Activated CD4-positive, alpha-beta T cell treated with anti-CD3 and anti-CD28 coated beads, Interleukin-2, amount 10 ng/mL, durations not matched to agents 7 days and 5 days (primary cell): ENCODE measurements at regions not wholly inside any gene's neighbourhood (a gene's known extent, or its start where the extent isn't known, plus 50 kb on each side); places are given as distances from the start of the nearest gene placed in this dataset.
"Not testable (repeated sequence)": the region's sequence is repeated elsewhere in the genome, so short reads cannot be mapped to it uniquely, and the experiment has no call there.

Experiments
- CTCF ChIA-PET: fragments of 350-600 bp; sonication (Branson Sonifier 250); formaldehyde crosslinking; loops from one replicate; lab custom pipeline; 2021; ENCODE audit warnings: antibody characterized with exemption; lab: Charles Lee
- POLR2A ChIA-PET: fragments of 350-600 bp; sonication (Branson Sonifier 250); formaldehyde crosslinking; loops from one replicate; lab custom pipeline; 2021; ENCODE audit warnings: antibody characterized with exemption; lab: Charles Lee
- DNase-seq: peaks from one replicate; pipeline ENCODE4 v3.0.0-alpha.2; 2020
- H3K27ac Mint-ChIP-seq: one replicate; pipeline ENCODE4 v1.8.0; 2021; ENCODE audit warnings: mild to moderate bottlenecking, moderate library complexity, mixed read lengths
- H3K27me3 Mint-ChIP-seq: one replicate; pipeline ENCODE4 v1.8.0; 2021; ENCODE audit warnings: mixed read lengths
- H3K36me3 Mint-ChIP-seq: one replicate; pipeline ENCODE4 v1.8.0; 2021; ENCODE audit warnings: low read depth, mixed read lengths
- H3K4me1 Mint-ChIP-seq: one replicate; pipeline ENCODE4 v1.8.0; 2021; ENCODE audit warnings: mixed read lengths
- H3K4me3 Mint-ChIP-seq: one replicate; pipeline ENCODE4 v1.8.0; 2021; ENCODE audit warnings: mild to moderate bottlenecking, moderate library complexity, mixed read lengths
- H3K9me3 Mint-ChIP-seq: one replicate; pipeline ENCODE4 v1.8.0; 2021; ENCODE audit warnings: mixed read lengths

DNA sequence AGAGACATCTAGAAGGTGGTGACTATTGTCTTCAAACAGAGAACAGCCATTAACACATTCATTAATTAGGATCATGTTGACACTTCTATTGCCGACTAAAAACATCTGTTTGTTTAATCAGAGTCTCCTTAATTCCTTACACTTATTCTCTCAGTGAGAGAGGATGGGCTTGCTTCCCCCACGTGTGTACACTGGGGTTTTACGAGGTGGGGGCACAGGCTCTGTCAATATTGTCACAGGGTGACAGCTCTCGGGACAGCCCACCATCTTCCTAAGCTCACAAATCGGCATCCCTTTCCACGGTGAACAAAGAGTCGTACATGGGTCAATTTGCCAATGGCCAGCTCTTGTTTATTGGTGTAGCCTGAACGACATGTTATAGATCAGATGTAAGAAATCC lies 413.2 kb downstream of the MIAT start:
- no peaks in the 10 kb centered on the region for H3K9me3 Mint-ChIP-seq
- POLR2A ChIA-PET: no interaction called here

DNA sequence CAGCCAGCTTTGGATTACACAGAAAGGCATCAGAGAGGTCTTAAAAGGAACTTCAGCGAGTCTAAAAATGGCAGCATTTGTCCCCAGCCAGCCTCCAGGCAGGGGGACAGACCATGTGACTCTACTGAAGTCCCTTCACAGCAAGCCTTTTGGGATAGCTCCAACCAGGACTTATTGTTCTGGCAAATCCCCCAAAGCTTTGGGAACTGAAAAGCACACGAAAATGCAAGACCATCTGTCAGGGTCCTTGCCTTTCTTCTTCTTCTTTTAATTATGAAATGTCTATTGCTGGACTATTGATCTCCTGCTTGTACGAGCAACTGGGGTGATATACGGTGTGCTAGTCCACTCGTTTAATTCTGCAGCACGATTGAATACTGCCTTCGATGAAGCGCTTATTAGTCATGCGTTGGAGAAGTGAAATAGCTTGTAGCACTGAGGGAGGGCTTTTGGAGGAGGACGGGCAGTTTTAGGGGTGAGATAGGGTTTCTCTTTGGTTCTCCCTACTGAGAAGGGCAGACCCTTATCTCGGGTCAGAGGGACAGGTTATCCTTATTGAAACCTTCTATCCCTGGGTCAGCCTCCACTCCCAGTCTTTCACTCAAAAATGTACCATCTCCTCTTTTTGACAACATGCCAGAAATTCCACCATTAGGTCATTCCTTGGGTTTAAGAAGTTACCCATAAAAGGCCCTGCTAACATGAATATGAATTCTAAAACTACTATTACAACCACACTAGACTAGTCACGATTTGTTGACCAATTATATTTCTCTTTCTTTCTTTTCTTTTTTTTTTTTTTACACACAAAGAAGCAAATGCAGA lies 416.4 kb downstream of the MIAT start:
- Mint-ChIP-seq H3K27me3 (peaks cover 4% of the 10 kb centered on the region), H3K27ac (no peak overlapping the region), H3K4me3 (no peak overlapping the region), H3K4me1 (no peaks in the 10 kb centered on the region), H3K9me3 (peaks cover 2% of the 10 kb centered on the region), H3K36me3 (no peaks in the 10 kb centered on the region)
- CTCF ChIA-PET: no interaction called here
- POLR2A ChIA-PET: no interaction called here
- no peak for DNase-seq

More for the DNA sequence above, 413.2 kb downstream of the MIAT start:
- CTCF ChIA-PET: no interaction called here
- DNase-seq: no peak
- Mint-ChIP-seq H3K27me3 (peaks cover 4% of the 10 kb centered on the region), H3K4me1 (no peaks in the 10 kb centered on the region), H3K36me3 (no peaks in the 10 kb centered on the region), H3K4me3 (no peak overlapping the region), H3K27ac (no peak overlapping the region)

DNA sequence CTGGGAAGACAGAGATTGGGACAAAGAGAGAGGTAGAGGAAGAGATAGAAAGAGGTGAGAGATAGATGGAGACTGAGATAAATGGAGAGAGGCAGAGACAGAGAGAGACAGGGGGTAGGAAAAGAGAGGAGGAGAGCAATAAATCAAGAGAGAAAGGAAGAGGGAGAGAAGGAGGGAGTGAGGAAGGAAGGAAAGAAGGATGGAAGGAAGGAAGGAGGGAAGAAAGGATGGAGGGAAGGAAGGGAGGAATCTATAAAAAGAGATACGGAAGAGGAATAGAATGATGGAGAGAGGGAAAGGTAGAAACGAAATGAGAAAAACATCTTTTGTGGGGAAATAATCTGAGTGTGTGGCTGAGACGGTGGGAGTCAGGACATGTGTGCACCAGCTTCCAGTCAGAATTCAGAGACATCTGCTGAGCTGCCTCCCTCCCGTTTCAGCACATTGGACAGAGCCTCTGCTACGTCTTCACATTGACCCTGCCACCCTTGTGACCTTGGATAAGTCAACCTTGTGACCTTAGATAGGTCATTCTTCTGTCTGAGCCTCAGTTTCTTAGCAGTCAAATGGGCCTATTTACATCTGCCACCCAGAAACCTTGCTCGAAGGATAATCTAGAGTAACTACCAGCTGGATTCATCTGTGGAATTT lies 417.8 kb downstream of the MIAT start:
- ChIA-PET POLR2A (no interaction called here), CTCF (no interaction called here)
- Mint-ChIP-seq H3K4me1 (no peaks in the 10 kb centered on the region), H3K9me3 (peaks cover 2% of the 10 kb centered on the region), H3K36me3 (no peaks in the 10 kb centered on the region), H3K4me3 (no peak overlapping the region), H3K27ac (no peak overlapping the region), H3K27me3 (peaks cover 4% of the 10 kb centered on the region)
- no peak for DNase-seq

DNA sequence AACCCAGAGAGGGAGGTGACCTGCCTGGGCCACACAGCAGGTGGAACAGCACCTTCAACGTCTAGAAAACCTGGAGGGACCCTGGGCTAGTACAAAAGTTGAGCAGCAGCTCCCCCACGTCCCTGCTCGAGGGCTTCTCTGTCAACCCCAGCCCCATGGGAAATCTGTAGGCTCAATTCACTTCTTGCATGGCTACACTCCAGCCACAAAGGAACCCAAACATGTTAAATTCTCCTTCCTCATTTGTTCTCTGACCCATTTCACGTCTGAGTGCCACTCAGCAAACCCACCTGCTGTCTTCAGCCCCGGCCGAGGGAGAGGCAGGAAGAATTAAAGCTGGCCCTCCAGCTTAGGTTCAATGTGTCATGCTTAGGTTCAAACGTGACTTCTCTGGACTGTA lies 418.5 kb downstream of the MIAT start:
- H3K36me3 Mint-ChIP-seq: no peaks in the 10 kb centered on the region
- no peak for DNase-seq
- ChIA-PET POLR2A (no interaction called here), CTCF (interaction anchor here (0.6 kb wide), 1 partner anchor 602 kb away, joined by 6 read pairs; no protein-coding TSS in a partner anchor)
- H3K27me3 Mint-ChIP-seq: peaks cover 4% of the 10 kb centered on the region
- no peak overlapping the region for H3K4me3 Mint-ChIP-seq
- H3K9me3 Mint-ChIP-seq: peaks cover 2% of the 10 kb centered on the region
- no peaks in the 10 kb centered on the region for H3K4me1 Mint-ChIP-seq
- no peak overlapping the region for H3K27ac Mint-ChIP-seq

DNA sequence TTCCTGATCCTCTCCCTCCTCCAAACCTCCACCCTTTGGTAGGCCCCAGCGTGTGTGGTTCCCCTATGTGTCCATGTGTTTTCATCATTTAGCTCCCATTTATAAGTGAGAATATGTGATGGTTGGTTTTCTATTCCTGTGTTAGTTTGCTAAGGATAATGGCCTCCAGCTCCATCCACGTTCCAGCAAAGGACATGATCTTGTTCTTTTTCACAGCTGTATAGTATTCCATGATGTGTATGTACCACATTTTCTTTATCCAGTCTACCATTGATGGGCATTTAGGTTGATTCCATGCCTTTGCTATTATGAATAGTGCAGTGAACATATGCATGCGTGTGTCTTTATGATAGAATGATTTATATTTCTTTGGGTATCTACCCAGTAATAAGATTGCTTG lies 420.7 kb downstream of the MIAT start:
- H3K9me3 Mint-ChIP-seq, H3K4me3 Mint-ChIP-seq, H3K27ac Mint-ChIP-seq, H3K4me1 Mint-ChIP-seq, POLR2A ChIA-PET, H3K27me3 Mint-ChIP-seq, DNase-seq, H3K36me3 Mint-ChIP-seq: not testable (repeated sequence)
- CTCF ChIA-PET: interaction anchor here (0.6 kb wide), 1 partner anchor 10 kb away, joined by 3 read pairs; no protein-coding TSS in a partner anchor

DNA sequence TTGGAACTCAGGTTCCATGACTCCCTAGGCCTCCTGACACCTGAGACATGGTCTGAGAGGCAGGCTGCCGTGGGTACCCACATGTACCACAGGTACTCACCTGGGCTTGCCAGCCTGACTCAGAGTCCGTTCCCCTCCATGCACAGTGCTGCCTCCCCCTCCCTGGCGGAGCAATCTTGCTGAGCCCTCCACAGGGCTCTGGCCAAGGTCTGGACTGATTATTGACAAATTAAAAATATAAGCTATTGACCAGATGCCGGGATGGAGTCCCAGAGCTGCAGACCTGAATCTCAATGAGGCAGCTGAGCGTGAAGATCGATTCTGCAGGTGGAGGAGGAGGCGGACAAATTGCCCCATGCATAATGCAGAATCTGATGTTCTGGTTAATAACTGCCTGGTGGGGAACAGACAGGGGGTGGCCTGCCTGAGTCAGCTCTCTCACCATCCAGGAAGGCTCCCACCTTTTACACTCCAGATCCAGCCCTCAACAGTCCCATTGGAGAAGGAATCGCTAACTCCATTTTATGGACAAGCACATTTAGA lies 422.7 kb downstream of the MIAT start:
- CTCF ChIA-PET: no interaction called here
- no peak for DNase-seq
- Mint-ChIP-seq H3K27me3 (no peaks in the 10 kb centered on the region), H3K4me3 (no peak overlapping the region), H3K27ac (no peak overlapping the region), H3K4me1 (no peaks in the 10 kb centered on the region), H3K36me3 (no peaks in the 10 kb centered on the region), H3K9me3 (peaks cover 2% of the 10 kb centered on the region)
- POLR2A ChIA-PET: no interaction called here

DNA sequence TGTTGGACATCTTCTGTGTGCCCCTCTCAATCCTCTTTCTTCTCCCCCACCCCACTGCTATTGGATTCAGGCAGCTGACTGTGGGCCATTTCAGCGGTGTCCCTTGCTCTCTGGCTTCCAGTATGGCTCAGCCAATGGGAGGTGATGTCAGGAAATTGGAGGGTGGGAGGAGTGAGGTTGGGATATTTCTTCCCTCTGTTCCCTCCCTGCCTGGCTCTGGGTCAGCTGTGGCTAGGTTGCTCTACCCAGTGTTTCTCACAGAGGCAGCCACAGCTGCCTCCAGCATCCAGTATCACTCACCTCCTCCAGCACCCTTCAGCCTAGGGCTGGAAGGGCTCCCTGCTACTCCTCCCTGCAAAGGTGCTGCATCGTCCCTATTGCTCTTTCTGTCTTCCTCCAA lies 423.5 kb downstream of the MIAT start:
- ChIA-PET CTCF (no interaction called here), POLR2A (no interaction called here)
- peaks cover 2% of the 10 kb centered on the region for H3K9me3 Mint-ChIP-seq
- no peaks in the 10 kb centered on the region for H3K4me1 Mint-ChIP-seq
- no peaks in the 10 kb centered on the region for H3K27me3 Mint-ChIP-seq
- H3K4me3 Mint-ChIP-seq: no peak overlapping the region
- no peak for DNase-seq
- H3K36me3 Mint-ChIP-seq: no peaks in the 10 kb centered on the region
- no peak overlapping the region for H3K27ac Mint-ChIP-seq

DNA sequence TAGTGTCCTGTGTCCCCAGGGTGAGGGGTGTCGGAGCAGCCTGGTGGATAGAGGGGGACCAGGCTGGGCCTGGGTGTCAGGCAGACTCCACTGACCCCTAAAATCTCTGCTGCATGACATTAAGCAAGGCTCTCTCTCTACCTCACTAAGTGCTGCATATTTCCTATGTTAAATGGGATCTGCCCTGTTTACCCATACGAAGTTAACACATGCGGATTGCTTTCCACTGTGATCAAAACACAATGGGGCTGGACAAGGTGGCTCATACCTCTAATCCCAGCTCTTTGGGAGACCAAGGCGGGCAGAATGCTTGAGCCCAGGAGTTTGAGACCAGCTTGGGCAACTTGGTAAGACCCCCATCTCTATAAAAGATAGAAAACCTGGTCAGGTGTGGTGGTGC lies 426.2 kb downstream of the MIAT start:
- no peak overlapping the region for H3K27ac Mint-ChIP-seq
- CTCF ChIA-PET: no interaction called here
- no peaks in the 10 kb centered on the region for H3K4me1 Mint-ChIP-seq
- POLR2A ChIA-PET: no interaction called here
- no peaks in the 10 kb centered on the region for H3K27me3 Mint-ChIP-seq
- no peak for DNase-seq
- no peaks in the 10 kb centered on the region for H3K9me3 Mint-ChIP-seq
- H3K36me3 Mint-ChIP-seq: no peaks in the 10 kb centered on the region
- no peak overlapping the region for H3K4me3 Mint-ChIP-seq

DNA sequence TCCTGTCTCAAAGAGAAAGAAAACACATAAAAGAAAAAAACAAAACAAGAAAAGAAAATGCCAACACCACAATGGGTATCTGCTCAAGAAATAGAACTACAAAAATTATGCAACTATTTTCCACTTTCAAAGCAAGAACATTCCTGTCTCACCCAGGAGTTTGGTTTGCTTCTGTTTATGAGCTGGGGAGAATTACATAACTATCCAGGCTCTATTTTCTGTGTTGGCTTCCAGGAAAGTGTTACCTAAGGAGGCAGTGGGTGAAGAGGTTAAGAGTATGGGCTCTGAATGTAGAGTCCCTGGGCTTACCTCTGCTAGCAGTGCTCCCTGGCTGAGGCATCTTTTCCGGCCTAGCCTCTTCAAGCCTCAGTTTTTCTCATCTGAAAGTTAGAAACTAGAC lies 426.7 kb downstream of the MIAT start:
- Mint-ChIP-seq H3K4me3 (no peak overlapping the region), H3K9me3 (no peaks in the 10 kb centered on the region), H3K36me3 (no peaks in the 10 kb centered on the region), H3K27me3 (no peaks in the 10 kb centered on the region), H3K4me1 (no peaks in the 10 kb centered on the region), H3K27ac (no peak overlapping the region)
- ChIA-PET CTCF (no interaction called here), POLR2A (no interaction called here)
- DNase-seq: no peak

DNA sequence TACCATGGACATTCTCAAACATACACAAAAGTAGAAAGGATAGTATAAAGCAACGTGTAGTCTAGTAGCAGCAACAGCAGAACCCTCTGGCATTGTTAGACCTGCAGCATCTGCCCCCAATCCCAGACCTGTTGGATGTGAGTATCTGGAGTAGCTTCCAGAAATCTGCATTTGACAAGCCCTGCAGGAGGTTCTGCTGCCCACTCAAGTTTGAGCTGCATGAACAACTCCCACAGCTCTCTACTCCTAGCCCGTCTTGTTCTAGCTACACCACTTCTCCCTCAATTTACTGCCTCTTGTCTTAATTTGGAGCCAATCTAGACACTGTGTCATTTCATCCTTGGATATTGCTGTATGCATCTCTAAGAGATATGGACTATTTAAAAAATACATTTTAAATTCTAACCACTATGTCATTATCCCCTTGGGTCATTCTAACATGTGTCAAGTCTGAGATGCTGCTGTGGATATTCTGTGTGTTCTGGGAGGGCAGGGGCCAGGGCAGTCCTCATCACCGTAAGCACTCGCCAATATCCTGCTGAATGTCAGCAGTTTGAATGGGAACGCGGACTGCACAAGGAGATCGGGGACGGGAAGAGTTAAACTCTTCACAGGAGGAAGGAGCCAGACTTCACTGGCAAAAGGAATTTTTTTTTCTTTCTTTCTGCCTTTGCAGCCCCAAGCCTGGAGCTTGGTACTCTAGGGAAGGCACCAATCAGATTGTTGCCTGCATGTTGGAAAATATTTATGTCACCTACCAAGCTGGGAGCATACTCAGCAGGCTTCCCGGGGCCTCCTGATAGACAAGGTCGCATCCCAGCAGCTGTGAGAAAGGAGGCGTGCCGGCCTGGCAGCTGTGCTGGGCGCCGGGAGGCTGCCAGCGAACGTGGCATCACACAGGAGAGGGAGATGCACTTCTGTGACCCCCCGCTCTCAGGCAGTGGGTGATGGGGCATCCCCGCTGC lies 429.0 kb downstream of the MIAT start:
- Mint-ChIP-seq H3K27me3 (no peaks in the 10 kb centered on the region), H3K4me1 (no peaks in the 10 kb centered on the region), H3K36me3 (no peaks in the 10 kb centered on the region), H3K9me3 (no peaks in the 10 kb centered on the region), H3K27ac (no peak overlapping the region), H3K4me3 (no peak overlapping the region)
- CTCF ChIA-PET: no interaction called here
- DNase-seq: no peak
- POLR2A ChIA-PET: no interaction called here

DNA sequence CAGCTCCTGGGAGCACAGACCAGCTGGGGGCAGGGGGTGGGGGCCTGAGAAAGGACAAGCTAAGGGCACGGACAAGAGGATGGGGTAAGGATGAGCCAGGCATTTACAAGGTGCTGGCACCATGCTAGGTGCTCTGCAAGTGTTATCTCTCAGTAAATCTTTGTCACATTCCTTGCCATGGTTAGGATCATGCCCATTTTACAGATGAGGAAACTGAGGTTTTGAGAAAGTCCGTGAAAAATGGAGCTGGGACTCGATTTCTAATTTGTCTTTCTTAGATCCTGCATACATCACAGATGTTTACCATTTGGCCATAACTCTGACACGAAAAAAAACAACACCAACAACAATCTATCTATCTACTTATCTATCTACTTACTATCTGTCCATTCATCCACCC lies 429.7 kb downstream of the MIAT start:
- POLR2A ChIA-PET: no interaction called here
- Mint-ChIP-seq H3K4me3 (no peak overlapping the region), H3K4me1 (no peaks in the 10 kb centered on the region), H3K27me3 (no peaks in the 10 kb centered on the region), H3K36me3 (no peaks in the 10 kb centered on the region), H3K27ac (no peak overlapping the region), H3K9me3 (no peaks in the 10 kb centered on the region)
- CTCF ChIA-PET: no interaction called here
- DNase-seq: no peak

DNA sequence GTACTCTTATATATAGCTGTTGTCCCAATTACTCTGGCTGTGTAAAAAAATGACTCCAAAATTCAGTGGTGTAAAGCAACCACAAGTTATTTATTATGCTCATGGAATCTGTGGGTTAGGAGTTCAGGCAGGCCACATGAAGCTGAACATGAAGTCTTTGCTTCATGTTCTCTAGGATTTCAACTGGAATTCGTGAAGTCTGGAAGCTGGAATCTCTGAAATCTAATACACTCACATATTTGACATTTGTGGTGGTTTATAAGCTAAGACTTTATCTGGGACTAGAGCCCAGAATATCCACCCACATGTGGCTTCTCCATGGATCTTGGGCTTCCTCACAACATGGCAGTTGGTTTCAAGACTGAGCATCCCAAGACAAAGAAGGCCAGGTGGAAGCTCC lies 430.6 kb downstream of the MIAT start:
- Mint-ChIP-seq H3K27me3 (no peaks in the 10 kb centered on the region), H3K4me1 (no peaks in the 10 kb centered on the region), H3K9me3 (no peaks in the 10 kb centered on the region), H3K36me3 (no peaks in the 10 kb centered on the region), H3K4me3 (no peak overlapping the region), H3K27ac (no peak overlapping the region)
- DNase-seq: no peak
- ChIA-PET POLR2A (no interaction called here), CTCF (interaction anchor here (0.8 kb wide), 1 partner anchor 10 kb away, joined by 3 read pairs; no protein-coding TSS in a partner anchor)
